ENCODE measurements at regions not wholly inside any gene's neighbourhood (a gene's known extent, or its start where the extent isn't known, plus 50 kb on each side); places are given as distances from the start of the nearest gene placed in this dataset.

DNA sequence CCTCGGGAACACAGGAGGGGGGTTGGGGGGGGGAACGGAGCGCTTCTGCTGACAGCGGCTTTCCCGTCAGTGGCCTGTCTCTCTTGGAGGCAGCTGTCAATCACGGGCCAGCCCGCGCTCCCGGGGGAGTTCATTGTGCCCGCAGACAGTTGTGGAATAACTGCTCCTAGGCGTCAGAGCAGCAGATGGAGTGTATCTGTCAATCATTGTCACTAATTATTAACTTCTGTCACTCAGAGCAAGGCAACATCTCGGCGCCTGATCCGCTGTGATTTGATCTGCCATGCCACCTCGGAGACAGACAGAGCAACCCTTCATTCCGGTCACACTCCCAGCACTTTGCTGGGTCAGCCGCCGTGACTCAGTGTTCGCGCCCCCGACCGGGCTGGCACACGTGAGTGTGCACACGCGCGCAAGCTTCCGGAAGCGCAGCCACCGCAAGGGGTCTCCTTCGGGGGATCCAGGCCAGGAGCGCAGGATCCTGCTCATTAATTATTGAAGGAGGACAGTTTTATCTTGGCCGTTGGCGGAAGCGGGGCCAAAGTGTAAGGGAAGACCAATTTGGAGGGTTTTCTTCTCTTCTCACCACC lies 75.8 kb downstream of the RRAGC start:
- H3K27ac Mint-ChIP-seq, result no peak overlapping the region
- H3K27me3 ChIP-seq (ENCODE audit: insufficient read depth, low read length), result no peaks in the 10 kb centered on the region
- H3K4me3 Mint-ChIP-seq, result no peak overlapping the region
- no peak overlapping the region for H2BK12ac ChIP-seq (ENCODE audit: insufficient read length, low read depth, low read length)
- H3K23me2 ChIP-seq (ENCODE audit: insufficient read length, low read depth, low read length, poor library complexity, severe bottlenecking), result no peaks in the 10 kb centered on the region
- H3K9me3 ChIP-seq (ENCODE audit: control insufficient read depth, low read depth, low read length), result no peaks in the 10 kb centered on the region
- H4K5ac ChIP-seq (ENCODE audit: insufficient read length, low read depth, low read length), result no peak overlapping the region
- H3K79me2 ChIP-seq (ENCODE audit: insufficient read depth, low read length), result no peaks in the 10 kb centered on the region
- H3K4ac ChIP-seq (ENCODE audit: low read depth, low read length), result no peak overlapping the region
- TF ChIP-seq, protein P1, sequence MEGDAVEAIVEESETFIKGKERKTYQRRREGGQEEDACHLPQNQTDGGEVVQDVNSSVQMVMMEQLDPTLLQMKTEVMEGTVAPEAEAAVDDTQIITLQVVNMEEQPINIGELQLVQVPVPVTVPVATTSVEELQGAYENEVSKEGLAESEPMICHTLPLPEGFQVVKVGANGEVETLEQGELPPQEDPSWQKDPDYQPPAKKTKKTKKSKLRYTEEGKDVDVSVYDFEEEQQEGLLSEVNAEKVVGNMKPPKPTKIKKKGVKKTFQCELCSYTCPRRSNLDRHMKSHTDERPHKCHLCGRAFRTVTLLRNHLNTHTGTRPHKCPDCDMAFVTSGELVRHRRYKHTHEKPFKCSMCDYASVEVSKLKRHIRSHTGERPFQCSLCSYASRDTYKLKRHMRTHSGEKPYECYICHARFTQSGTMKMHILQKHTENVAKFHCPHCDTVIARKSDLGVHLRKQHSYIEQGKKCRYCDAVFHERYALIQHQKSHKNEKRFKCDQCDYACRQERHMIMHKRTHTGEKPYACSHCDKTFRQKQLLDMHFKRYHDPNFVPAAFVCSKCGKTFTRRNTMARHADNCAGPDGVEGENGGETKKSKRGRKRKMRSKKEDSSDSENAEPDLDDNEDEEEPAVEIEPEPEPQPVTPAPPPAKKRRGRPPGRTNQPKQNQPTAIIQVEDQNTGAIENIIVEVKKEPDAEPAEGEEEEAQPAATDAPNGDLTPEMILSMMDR (conservative IDR thresholded peaks at IDR 0.05), result no peak
- H3K36me3 Mint-ChIP-seq (ENCODE audit: insufficient read depth in 1 of 3, low read depth in 3 of 3), result no peaks in the 10 kb centered on the region; a peak in 1 of 7 replicates
- H3K14ac ChIP-seq (ENCODE audit: insufficient read depth, low read length), result no peak overlapping the region
- H3T11ph ChIP-seq (ENCODE audit: low read length), result no peak overlapping the region
- no peak for DNase-seq
- H4K91ac ChIP-seq (ENCODE audit: insufficient read length, low read depth, low read length), result no peak overlapping the region
- no peak overlapping the region for H2AFZ ChIP-seq (ENCODE audit: low read length)
- H2BK15ac ChIP-seq (ENCODE audit: low read depth, low read length), result no peak overlapping the region
- no peaks in the 10 kb centered on the region for H4K20me1 ChIP-seq (ENCODE audit: control insufficient read depth, insufficient read depth, insufficient read length)
- no peak overlapping the region for H3K9ac ChIP-seq (ENCODE audit: extremely low read depth, insufficient read length, low read length)
- no peak overlapping the region for H3K56ac ChIP-seq (ENCODE audit: insufficient read length, low read depth, low read length)
- peaks cover 34 to 55% of the 10 kb centered on the region in 2 experiments for H3K4me1 Mint-ChIP-seq
- no peak overlapping the region for H2BK5ac ChIP-seq (ENCODE audit: insufficient read length, low read length)
- WGBS (ENCODE audit: extremely low coverage, insufficient read length, low lambda C conversion rate), result no CpG with 5 or more reads among the region's 34 CpGs
- H3K23ac ChIP-seq (ENCODE audit: insufficient read length, low read depth, low read length), result no peak overlapping the region
- H3K18ac ChIP-seq (ENCODE audit: insufficient read length, low read depth, low read length), result no peak overlapping the region
- no peak overlapping the region for H4K8ac ChIP-seq (replicated peaks; ENCODE audit: insufficient read length, low read depth, low read length)
- H3K4me1 ChIP-seq (ENCODE audit: insufficient read depth, low read length), result peaks cover 4% of the 10 kb centered on the region; the same call in 1 of the 2 replicates
- no peaks in the 10 kb centered on the region for H3K9me3 Mint-ChIP-seq
- H3K79me1 ChIP-seq (ENCODE audit: insufficient read depth, low read depth, low read length, poor library complexity, severe bottlenecking), result no peaks in the 10 kb centered on the region
- H3K27me3 Mint-ChIP-seq (ENCODE audit: low read depth), result peaks cover 14% of the 10 kb centered on the region
- H3K4me2 ChIP-seq (ENCODE audit: insufficient read depth, insufficient read length, low read length), result no peak overlapping the region
- H3K27ac ChIP-seq (ENCODE audit: insufficient read length, low read depth, low read length), result no peak overlapping the region
- H2BK20ac ChIP-seq (ENCODE audit: low read depth, low read length, poor library complexity, severe bottlenecking), result no peak overlapping the region
- no peak overlapping the region for H2BK120ac ChIP-seq (ENCODE audit: low read depth, low read length, poor library complexity, severe bottlenecking)
- no peak overlapping the region for H2AK5ac ChIP-seq (ENCODE audit: insufficient read length, low read length)

All from H9 (cell line).